ENCODE measurements at regions not wholly inside any gene's neighbourhood (a gene's known extent, or its start where the extent isn't known, plus 50 kb on each side); places are given as distances from the start of the nearest gene placed in this dataset.

GRCh38 chr6:144870782-144871181 is 585.6 kb downstream of the UTRN start:
- no peak for TF ChIP-seq CTCF (IDR thresholded peaks at IDR 0.05; ENCODE audit: borderline replicate concordance, insufficient read depth, low read depth, low read length)
- H3K4me3 ChIP-seq (ENCODE audit: low read depth, low read length), result no peak overlapping the region

- H3K4me3 ChIP-seq (ENCODE audit: low read depth, low read length), result no peak overlapping the region
- TF ChIP-seq CTCF (IDR thresholded peaks at IDR 0.05; ENCODE audit: borderline replicate concordance, insufficient read depth, low read depth, low read length), result no peak
These were observed 588.7 kb downstream of the UTRN start for GRCh38 chr6:144873623-144874378.

GRCh38 chr6:144876689-144877088 is 591.6 kb downstream of the UTRN start:
- H3K4me3 ChIP-seq (ENCODE audit: low read depth, low read length), result no peak overlapping the region
- no peak for TF ChIP-seq CTCF (IDR thresholded peaks at IDR 0.05; ENCODE audit: borderline replicate concordance, insufficient read depth, low read depth, low read length)

- no peak for TF ChIP-seq CTCF (IDR thresholded peaks at IDR 0.05; ENCODE audit: borderline replicate concordance, insufficient read depth, low read depth, low read length)
- no peak overlapping the region for H3K4me3 ChIP-seq (ENCODE audit: low read depth, low read length)
These were observed 592.0 kb downstream of the UTRN start for GRCh38 chr6:144877118-144877517.

GRCh38 chr6:144878577-144878976 is 593.4 kb downstream of the UTRN start:
- no peak for TF ChIP-seq CTCF (IDR thresholded peaks at IDR 0.05; ENCODE audit: borderline replicate concordance, insufficient read depth, low read depth, low read length)
- no peak overlapping the region for H3K4me3 ChIP-seq (ENCODE audit: low read depth, low read length)

GRCh38 chr6:144879436-144879835 is 594.3 kb downstream of the UTRN start:
- TF ChIP-seq CTCF (IDR thresholded peaks at IDR 0.05; ENCODE audit: borderline replicate concordance, insufficient read depth, low read depth, low read length), result no peak

GRCh38 chr6:144882425-144882824 is 597.3 kb downstream of the UTRN start:
- no peak overlapping the region for H3K4me3 ChIP-seq (ENCODE audit: low read depth, low read length)
- TF ChIP-seq CTCF (IDR thresholded peaks at IDR 0.05; ENCODE audit: borderline replicate concordance, insufficient read depth, low read depth, low read length), result no peak

More at GRCh38 chr6:144879436-144879835, 594.3 kb downstream of the UTRN start:
- H3K4me3 ChIP-seq (ENCODE audit: low read depth, low read length), result no peak overlapping the region
